ENCODE measurements at regions not wholly inside any gene's neighbourhood (a gene's known extent, or its start where the extent isn't known, plus 50 kb on each side); places are given as distances from the start of the nearest gene placed in this dataset.
"Not testable (repeated sequence)": the region's sequence is repeated elsewhere in the genome, so short reads cannot be mapped to it uniquely, and the experiment has no call there.

- Histone ChIP-seq H2AFZ (ENCODE audit: low read depth, low read length) (no peak overlapping the region), H3K9me3 (ENCODE audit: low read length) (no peaks in the 10 kb centered on the region), H3K4me1 (ENCODE audit: insufficient read depth, low read length) (no peaks in the 10 kb centered on the region), H3K36me3 (ENCODE audit: insufficient read depth, low read length) (no peaks in the 10 kb centered on the region), H3K4me3 (ENCODE audit: low read length) (no peak overlapping the region), H3K27me3 (ENCODE audit: insufficient read depth, low read length) (no peaks in the 10 kb centered on the region)
Measured at GRCh38 chr16:5296176-5296575, 198.6 kb upstream of the EEF2KMT start.

DNA sequence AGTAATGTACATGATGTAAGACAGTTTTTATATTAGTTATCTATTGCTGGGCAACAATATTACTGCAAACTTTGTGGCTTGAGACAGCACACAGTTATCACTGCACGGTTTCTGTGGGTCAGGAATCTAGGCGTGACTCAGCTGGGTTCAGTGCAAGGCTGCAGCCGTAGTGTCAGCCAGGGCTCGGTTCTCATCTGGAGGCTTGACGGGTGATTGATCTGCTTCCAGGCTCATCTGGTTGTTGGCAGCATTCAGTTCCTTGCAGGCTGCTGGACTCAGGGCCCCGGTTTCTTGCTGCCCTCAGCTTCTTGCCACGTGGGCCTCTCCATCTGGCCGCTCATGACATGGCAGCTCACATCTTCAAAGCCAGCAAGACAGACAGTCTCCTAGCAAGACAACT, 197.7 kb upstream of the EEF2KMT start:
- not testable (repeated sequence) for H3K27me3 ChIP-seq (ENCODE audit: insufficient read depth, low read length); H3K9me3 ChIP-seq (ENCODE audit: low read length); H3K4me1 ChIP-seq (ENCODE audit: insufficient read depth, low read length); H3K4me3 ChIP-seq (ENCODE audit: low read length); H3K36me3 ChIP-seq (ENCODE audit: insufficient read depth, low read length); H2AFZ ChIP-seq (ENCODE audit: low read depth, low read length)

DNA sequence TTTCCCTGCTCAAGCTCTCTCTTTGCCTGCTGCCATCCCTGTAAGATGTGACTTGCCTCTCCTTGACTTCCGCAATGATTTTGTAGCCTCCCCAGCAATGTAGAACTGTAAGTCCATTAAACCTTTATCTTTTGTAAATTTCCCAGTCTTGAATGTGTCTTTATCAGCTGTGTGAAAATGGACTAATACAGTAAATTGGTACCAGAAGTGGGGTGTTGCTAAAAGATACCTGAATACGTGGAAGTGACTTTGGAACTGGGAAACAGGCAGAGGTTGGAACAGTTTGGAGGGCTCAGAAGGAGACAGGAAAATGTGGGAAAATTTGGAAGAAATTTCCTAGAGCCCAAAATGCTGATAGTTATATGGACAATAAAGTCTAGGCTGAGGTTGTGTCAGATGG, 184.6 kb upstream of the EEF2KMT start:
- H3K9me3 ChIP-seq (ENCODE audit: low read length); H3K27me3 ChIP-seq (ENCODE audit: insufficient read depth, low read length); H2AFZ ChIP-seq (ENCODE audit: low read depth, low read length); H3K4me3 ChIP-seq (ENCODE audit: low read length); H3K4me1 ChIP-seq (ENCODE audit: insufficient read depth, low read length); H3K36me3 ChIP-seq (ENCODE audit: insufficient read depth, low read length): not testable (repeated sequence)

GRCh38 chr16:5257462-5257861, 159.9 kb upstream of the EEF2KMT start:
- H3K36me3 ChIP-seq (ENCODE audit: insufficient read depth, low read length) = no peaks in the 10 kb centered on the region

GRCh38 chr16:5252791-5253190, 155.2 kb upstream of the EEF2KMT start:
- no peak overlapping the region for H2AFZ ChIP-seq (ENCODE audit: low read depth, low read length)
- no peak overlapping the region for H3K4me3 ChIP-seq (ENCODE audit: low read length)
- no peaks in the 10 kb centered on the region for H3K4me1 ChIP-seq (ENCODE audit: insufficient read depth, low read length)
- no peaks in the 10 kb centered on the region for H3K36me3 ChIP-seq (ENCODE audit: insufficient read depth, low read length)
- H3K9me3 ChIP-seq (ENCODE audit: low read length) = no peaks in the 10 kb centered on the region
- peaks cover 2% of the 10 kb centered on the region for H3K27me3 ChIP-seq (ENCODE audit: insufficient read depth, low read length)

More at GRCh38 chr16:5257462-5257861, 159.9 kb upstream of the EEF2KMT start:
- Histone ChIP-seq H3K27me3 (ENCODE audit: insufficient read depth, low read length) (no peaks in the 10 kb centered on the region), H2AFZ (ENCODE audit: low read depth, low read length) (no peak overlapping the region), H3K4me1 (ENCODE audit: insufficient read depth, low read length) (no peaks in the 10 kb centered on the region), H3K9me3 (ENCODE audit: low read length) (no peaks in the 10 kb centered on the region), H3K4me3 (ENCODE audit: low read length) (no peak overlapping the region)

- H3K36me3 ChIP-seq (ENCODE audit: insufficient read depth, low read length); H3K9me3 ChIP-seq (ENCODE audit: low read length); H3K4me1 ChIP-seq (ENCODE audit: insufficient read depth, low read length); H3K4me3 ChIP-seq (ENCODE audit: low read length); H3K27me3 ChIP-seq (ENCODE audit: insufficient read depth, low read length); H2AFZ ChIP-seq (ENCODE audit: low read depth, low read length): not testable (repeated sequence)
Measured at GRCh38 chr16:5247403-5247802, 149.8 kb upstream of the EEF2KMT start.

DNA sequence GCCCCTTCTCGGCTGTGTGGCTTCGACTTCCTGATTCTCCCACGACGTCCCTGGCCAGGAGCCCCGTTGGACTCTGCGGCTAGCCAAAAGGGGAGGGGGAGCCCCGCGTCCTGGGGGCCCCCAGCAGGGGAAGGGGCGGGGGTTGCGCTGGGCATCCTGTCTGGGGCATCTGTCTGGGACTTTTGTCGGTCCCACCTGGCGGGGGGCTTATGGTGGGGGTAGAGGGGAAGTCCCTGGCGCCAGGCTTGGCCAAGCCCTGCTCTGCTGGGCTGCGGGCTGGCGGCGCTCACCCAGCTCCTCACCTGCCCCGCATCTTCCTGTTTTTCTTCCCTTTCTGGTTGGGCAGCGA, 142.7 kb upstream of the EEF2KMT start:
- H3K4me3 ChIP-seq (ENCODE audit: low read length); H2AFZ ChIP-seq (ENCODE audit: low read depth, low read length); H3K36me3 ChIP-seq (ENCODE audit: insufficient read depth, low read length); H3K4me1 ChIP-seq (ENCODE audit: insufficient read depth, low read length); H3K9me3 ChIP-seq (ENCODE audit: low read length): not testable (repeated sequence)
- peaks cover 19% of the 10 kb centered on the region for H3K27me3 ChIP-seq (ENCODE audit: insufficient read depth, low read length)

DNA sequence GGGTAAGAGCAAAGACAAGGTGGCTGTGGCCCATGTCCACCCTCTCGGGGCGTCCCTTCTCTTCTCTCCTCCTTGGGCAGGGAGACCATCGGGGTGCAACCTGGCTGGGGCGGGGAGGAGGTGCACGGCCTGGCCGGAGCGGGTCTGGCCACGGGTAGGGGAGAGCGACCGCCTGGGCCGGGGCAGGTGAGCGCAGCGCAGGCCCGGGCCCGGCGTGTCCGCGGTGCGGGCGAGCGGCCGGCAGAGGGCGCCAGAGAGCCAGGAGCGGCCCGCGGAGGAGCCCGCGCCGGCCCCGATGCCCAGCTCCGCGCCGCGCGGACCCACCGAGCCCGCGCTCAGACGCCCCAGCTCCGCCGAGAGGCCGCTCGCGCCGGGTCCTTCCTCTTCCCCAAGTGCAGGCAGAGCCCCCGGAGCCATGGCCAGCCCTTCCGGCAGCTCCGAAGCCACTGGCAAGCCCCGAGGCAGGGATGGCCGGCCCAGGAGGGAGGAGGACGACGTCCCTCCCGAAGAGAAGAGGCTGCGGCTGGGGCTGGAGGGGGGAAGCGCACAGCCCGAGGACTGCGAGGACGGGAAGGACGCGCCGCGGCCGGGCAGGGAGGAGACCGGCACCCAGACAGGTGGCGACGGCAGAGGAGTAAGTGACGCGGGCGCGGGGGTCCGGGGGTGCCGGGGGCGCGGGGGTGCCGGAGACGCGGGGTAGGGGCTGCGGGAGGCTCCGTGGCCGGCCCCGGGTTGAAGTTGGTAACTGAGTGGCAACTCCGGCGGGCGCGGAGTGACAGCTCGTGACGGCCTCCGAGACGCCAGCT, 142.1 kb upstream of the EEF2KMT start:
- not testable (repeated sequence) for H3K4me1 ChIP-seq (ENCODE audit: insufficient read depth, low read length); H3K4me3 ChIP-seq (ENCODE audit: low read length); H3K36me3 ChIP-seq (ENCODE audit: insufficient read depth, low read length); H3K9me3 ChIP-seq (ENCODE audit: low read length); H2AFZ ChIP-seq (ENCODE audit: low read depth, low read length)
- peaks cover 19% of the 10 kb centered on the region for H3K27me3 ChIP-seq (ENCODE audit: insufficient read depth, low read length)

DNA sequence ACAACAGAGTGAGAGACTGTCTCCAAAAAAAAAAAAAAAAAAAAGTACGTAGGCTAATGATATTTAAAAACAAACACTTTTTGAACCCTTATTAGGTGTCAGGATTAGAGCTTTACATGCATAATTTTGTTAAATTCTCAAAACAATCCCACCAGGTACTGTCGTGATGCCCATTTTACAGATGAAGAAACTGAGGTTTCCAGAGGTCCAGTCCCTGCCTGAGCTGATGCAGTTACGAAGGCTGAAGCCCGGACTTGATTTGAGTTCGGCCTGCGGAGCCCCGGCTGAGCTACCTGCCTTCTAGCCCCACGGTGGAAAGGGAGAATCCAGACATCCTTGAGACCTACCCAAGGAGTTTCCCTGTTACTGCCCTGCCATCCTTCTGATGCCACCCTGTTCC, 137.5 kb upstream of the EEF2KMT start:
- Histone ChIP-seq H3K27me3 (ENCODE audit: insufficient read depth, low read length) (peaks cover 4% of the 10 kb centered on the region), H3K4me1 (ENCODE audit: insufficient read depth, low read length) (no peaks in the 10 kb centered on the region), H3K4me3 (ENCODE audit: low read length) (no peak overlapping the region), H2AFZ (ENCODE audit: low read depth, low read length) (no peak overlapping the region), H3K9me3 (ENCODE audit: low read length) (no peaks in the 10 kb centered on the region), H3K36me3 (ENCODE audit: insufficient read depth, low read length) (no peaks in the 10 kb centered on the region)

DNA sequence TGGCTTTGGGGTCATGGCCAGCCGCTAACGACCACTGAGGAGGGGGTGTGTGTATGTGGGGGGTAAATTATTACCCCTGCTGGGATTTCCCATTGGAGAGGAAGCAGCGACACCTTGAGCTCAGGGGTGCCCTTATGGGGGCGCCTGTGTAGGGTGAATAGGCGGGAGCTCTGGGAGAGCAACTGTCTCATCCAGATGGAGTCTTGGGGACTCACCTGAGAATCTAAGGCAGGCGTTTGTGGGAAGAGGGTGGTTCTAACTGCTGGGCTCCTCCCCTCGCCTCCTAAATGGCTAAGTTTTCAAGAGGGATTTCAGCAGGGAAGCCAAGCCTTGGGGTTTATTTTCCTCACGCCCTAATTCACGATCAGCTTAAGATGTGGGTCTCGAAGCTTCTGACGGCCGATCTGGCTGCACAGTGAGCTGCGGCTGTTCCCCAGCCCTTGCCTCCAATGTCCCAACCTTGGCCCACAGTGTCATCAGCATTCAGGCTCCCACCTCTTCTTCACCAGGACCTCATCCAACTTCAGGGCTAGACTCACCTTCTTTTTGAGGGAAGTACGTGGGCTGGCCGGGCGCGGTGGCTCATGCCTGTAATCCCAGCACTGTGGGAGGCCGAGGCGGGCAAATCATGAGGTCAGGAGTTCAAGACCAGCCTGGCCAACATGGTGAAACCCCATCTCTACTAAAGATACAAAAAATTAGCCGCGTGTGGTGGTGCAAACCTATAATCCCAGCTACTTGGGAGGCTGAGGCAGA, 136.9 kb upstream of the EEF2KMT start:
- Histone ChIP-seq H3K4me3 (ENCODE audit: low read length) (no peak overlapping the region), H3K27me3 (ENCODE audit: insufficient read depth, low read length) (peaks cover 4% of the 10 kb centered on the region), H3K36me3 (ENCODE audit: insufficient read depth, low read length) (no peaks in the 10 kb centered on the region), H3K4me1 (ENCODE audit: insufficient read depth, low read length) (no peaks in the 10 kb centered on the region), H2AFZ (ENCODE audit: low read depth, low read length) (no peak overlapping the region), H3K9me3 (ENCODE audit: low read length) (no peaks in the 10 kb centered on the region)

GRCh38 chr16:5231246-5231759, 133.7 kb upstream of the EEF2KMT start:
- Histone ChIP-seq H3K27me3 (ENCODE audit: insufficient read depth, low read length) (no peaks in the 10 kb centered on the region), H2AFZ (ENCODE audit: low read depth, low read length) (no peak overlapping the region), H3K4me1 (ENCODE audit: insufficient read depth, low read length) (no peaks in the 10 kb centered on the region), H3K9me3 (ENCODE audit: low read length) (no peaks in the 10 kb centered on the region), H3K36me3 (ENCODE audit: insufficient read depth, low read length) (no peaks in the 10 kb centered on the region), H3K4me3 (ENCODE audit: low read length) (no peak overlapping the region)

DNA sequence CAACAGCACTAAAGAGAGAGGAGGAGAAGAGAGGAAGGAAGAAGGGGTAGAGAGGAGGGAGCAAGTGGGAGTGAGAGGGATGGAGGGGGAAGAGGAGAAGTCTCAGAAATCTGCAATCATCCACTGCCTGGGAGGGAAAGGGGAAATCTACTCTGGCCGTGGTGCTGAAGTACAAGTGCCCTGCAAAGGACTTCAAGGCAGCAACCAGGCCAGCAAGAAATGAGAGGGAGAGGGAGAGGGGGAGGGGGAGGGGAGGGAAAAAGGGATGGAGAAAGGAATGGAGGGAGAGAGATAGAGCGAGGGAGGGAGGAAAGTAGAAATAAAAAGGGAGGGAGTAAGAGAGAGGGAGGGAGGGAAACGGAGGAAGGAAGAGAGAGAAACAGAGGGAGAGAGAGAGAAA, 130.8 kb upstream of the EEF2KMT start:
- Histone ChIP-seq H2AFZ (ENCODE audit: low read depth, low read length) (no peak overlapping the region), H3K9me3 (ENCODE audit: low read length) (no peaks in the 10 kb centered on the region), H3K27me3 (ENCODE audit: insufficient read depth, low read length) (no peaks in the 10 kb centered on the region), H3K4me1 (ENCODE audit: insufficient read depth, low read length) (no peaks in the 10 kb centered on the region), H3K4me3 (ENCODE audit: low read length) (no peak overlapping the region), H3K36me3 (ENCODE audit: insufficient read depth, low read length) (no peaks in the 10 kb centered on the region)

DNA sequence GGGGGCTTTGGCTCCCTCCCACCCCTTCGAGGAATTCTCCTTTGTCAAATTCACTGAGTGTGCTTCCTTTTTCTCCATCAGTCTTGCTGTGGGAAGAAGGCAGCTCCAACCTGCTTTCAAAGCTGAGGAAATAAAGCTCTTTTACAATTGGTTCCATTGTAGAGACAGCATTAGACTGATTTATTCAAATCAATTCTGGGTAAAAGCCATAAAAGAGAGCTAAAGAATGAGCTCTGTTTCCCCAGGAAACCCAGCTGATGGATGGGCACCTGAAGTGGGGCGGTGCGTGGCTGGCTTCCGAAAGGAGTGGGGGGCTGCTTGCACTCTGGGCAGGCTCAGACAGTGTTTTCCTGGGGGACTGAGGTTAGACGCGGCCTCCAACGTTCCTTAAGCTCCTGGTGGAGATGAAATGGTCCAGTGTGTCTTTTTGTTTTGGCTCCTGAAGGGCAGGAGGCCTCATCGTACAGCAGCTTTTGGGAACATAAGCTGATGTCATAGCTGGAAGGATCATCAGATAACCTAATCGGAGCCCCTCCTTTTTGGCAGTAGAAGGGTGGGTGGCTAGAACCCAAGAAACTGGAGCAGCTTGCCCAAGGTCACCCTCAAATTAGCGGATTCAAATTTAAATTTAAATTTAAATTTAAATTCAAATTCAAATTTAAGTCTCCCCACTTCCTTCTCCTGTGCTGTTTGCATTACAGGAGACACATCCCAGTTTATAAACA, 128.5 kb upstream of the EEF2KMT start:
- H3K27me3 ChIP-seq (ENCODE audit: insufficient read depth, low read length) = no peaks in the 10 kb centered on the region
- H3K36me3 ChIP-seq (ENCODE audit: insufficient read depth, low read length) = no peaks in the 10 kb centered on the region
- no peaks in the 10 kb centered on the region for H3K9me3 ChIP-seq (ENCODE audit: low read length)
- no peak overlapping the region for H3K4me3 ChIP-seq (ENCODE audit: low read length)
- H3K4me1 ChIP-seq (ENCODE audit: insufficient read depth, low read length) = no peaks in the 10 kb centered on the region
- no peak overlapping the region for H2AFZ ChIP-seq (ENCODE audit: low read depth, low read length)

Data from neuron (in vitro differentiated cells).